ENCODE measurements at regions not wholly inside any gene's neighbourhood (a gene's known extent, or its start where the extent isn't known, plus 50 kb on each side); places are given as distances from the start of the nearest gene placed in this dataset.

GRCh38 chr7:68206946-68207485 lies 1210.4 kb downstream of the TYW1 start:
- no peak overlapping the region for H3K4me3 ChIP-seq (ENCODE audit: low read length, poor library complexity, severe bottlenecking)
- H3F3A ChIP-seq (ENCODE audit: low read depth), result no peaks in the 10 kb centered on the region
- H3K9ac ChIP-seq (ENCODE audit: low read depth, low read length, poor library complexity, severe bottlenecking), result no peak overlapping the region
- no peaks in the 10 kb centered on the region for H3K9me2 ChIP-seq (replicated peaks; ENCODE audit: low read depth, low read length)
- H4K20me1 ChIP-seq (ENCODE audit: insufficient read depth, low read length, poor library complexity, severe bottlenecking), result no peaks in the 10 kb centered on the region
- H3K4me2 ChIP-seq (ENCODE audit: low read depth, low read length, poor library complexity, severe bottlenecking), result no peak overlapping the region
- TF ChIP-seq EZH2phosphoT487 (IDR thresholded peaks at IDR 0.05; ENCODE audit: borderline replicate concordance) (no peak), CTCF (conservative IDR thresholded peaks at IDR 0.05; ENCODE audit: low read length) (no peak)
- H2AFZ ChIP-seq (ENCODE audit: low read length), result no peak overlapping the region
- H3K9me3 ChIP-seq (ENCODE audit: insufficient read depth, low read depth, low read length), result peaks cover 11% of the 10 kb centered on the region; the same call in 1 of the 2 replicates
- H3K79me2 ChIP-seq (ENCODE audit: insufficient read depth, low read length), result no peaks in the 10 kb centered on the region
- H3K36me3 ChIP-seq (ENCODE audit: insufficient read depth, low read length), result no peaks in the 10 kb centered on the region
- no peaks in the 10 kb centered on the region for H3K27me3 ChIP-seq (ENCODE audit: insufficient read depth, low read length, poor library complexity, severe bottlenecking)
- no peaks in the 10 kb centered on the region for H3K4me1 ChIP-seq (ENCODE audit: insufficient read depth, low read length, poor library complexity, severe bottlenecking)

GRCh38 chr7:68207676-68208075 lies 1211.0 kb downstream of the TYW1 start:
- H3K79me2 ChIP-seq (ENCODE audit: insufficient read depth, low read length), result no peaks in the 10 kb centered on the region
- no peaks in the 10 kb centered on the region for H4K20me1 ChIP-seq (ENCODE audit: insufficient read depth, low read length, poor library complexity, severe bottlenecking)
- H3K9ac ChIP-seq (ENCODE audit: low read depth, low read length, poor library complexity, severe bottlenecking), result no peak overlapping the region
- no peak overlapping the region for H2AFZ ChIP-seq (ENCODE audit: low read length)
- H3K36me3 ChIP-seq (ENCODE audit: insufficient read depth, low read length), result no peaks in the 10 kb centered on the region
- H3K9me2 ChIP-seq (replicated peaks; ENCODE audit: low read depth, low read length), result no peaks in the 10 kb centered on the region
- TF ChIP-seq CTCF (conservative IDR thresholded peaks at IDR 0.05; ENCODE audit: low read length), result no peak
- TF ChIP-seq EZH2phosphoT487 (IDR thresholded peaks at IDR 0.05; ENCODE audit: borderline replicate concordance), result no peak
- no peak overlapping the region for H3K4me2 ChIP-seq (ENCODE audit: low read depth, low read length, poor library complexity, severe bottlenecking)
- H3K9me3 ChIP-seq (ENCODE audit: insufficient read depth, low read depth, low read length), result peaks cover 11% of the 10 kb centered on the region; the same call in 1 of the 2 replicates
- H3K4me3 ChIP-seq (ENCODE audit: low read length, poor library complexity, severe bottlenecking), result no peak overlapping the region
- no peaks in the 10 kb centered on the region for H3F3A ChIP-seq (ENCODE audit: low read depth)
- H3K4me1 ChIP-seq (ENCODE audit: insufficient read depth, low read length, poor library complexity, severe bottlenecking), result no peaks in the 10 kb centered on the region
- no peaks in the 10 kb centered on the region for H3K27me3 ChIP-seq (ENCODE audit: insufficient read depth, low read length, poor library complexity, severe bottlenecking)

- TF ChIP-seq CTCF (conservative IDR thresholded peaks at IDR 0.05; ENCODE audit: low read length) (no peak), EZH2phosphoT487 (IDR thresholded peaks at IDR 0.05; ENCODE audit: borderline replicate concordance) (no peak)
- H4K20me1 ChIP-seq (ENCODE audit: insufficient read depth, low read length, poor library complexity, severe bottlenecking), result no peaks in the 10 kb centered on the region
- H3K79me2 ChIP-seq (ENCODE audit: insufficient read depth, low read length), result no peaks in the 10 kb centered on the region
- H3K4me3 ChIP-seq (ENCODE audit: low read length, poor library complexity, severe bottlenecking), result no peak overlapping the region
- H2AFZ ChIP-seq (ENCODE audit: low read length), result no peak overlapping the region
- H3K36me3 ChIP-seq (ENCODE audit: insufficient read depth, low read length), result no peaks in the 10 kb centered on the region
- no peak overlapping the region for H3K9ac ChIP-seq (ENCODE audit: low read depth, low read length, poor library complexity, severe bottlenecking)
- peaks cover 11% of the 10 kb centered on the region; the same call in 1 of the 2 replicates for H3K9me3 ChIP-seq (ENCODE audit: insufficient read depth, low read depth, low read length)
- H3K9me2 ChIP-seq (replicated peaks; ENCODE audit: low read depth, low read length), result no peaks in the 10 kb centered on the region
- H3K27me3 ChIP-seq (ENCODE audit: insufficient read depth, low read length, poor library complexity, severe bottlenecking), result no peaks in the 10 kb centered on the region
- no peaks in the 10 kb centered on the region for H3K4me1 ChIP-seq (ENCODE audit: insufficient read depth, low read length, poor library complexity, severe bottlenecking)
- no peaks in the 10 kb centered on the region for H3F3A ChIP-seq (ENCODE audit: low read depth)
- H3K4me2 ChIP-seq (ENCODE audit: low read depth, low read length, poor library complexity, severe bottlenecking), result no peak overlapping the region
These were observed 1212.9 kb downstream of the TYW1 start for GRCh38 chr7:68209486-68209885.
